ENCODE measurements at regions not wholly inside any gene's neighbourhood (a gene's known extent, or its start where the extent isn't known, plus 50 kb on each side); places are given as distances from the start of the nearest gene placed in this dataset.

GRCh38 chr4:137648531-137648930, 116.2 kb upstream of the PCDH18 start:
- no peak overlapping the region for H3K9ac ChIP-seq (ENCODE audit: low read depth in 2 of 2, low read length in 2 of 2)
- intact Hi-C loops (cut with DNase I), result no loop called here
- no peak for TF ChIP-seq CTCF (IDR thresholded peaks at IDR 0.05)
- H3K4me1 ChIP-seq, result no peaks in the 10 kb centered on the region
- no peak for DNase-seq
- no peak overlapping the region for H3K4me3 ChIP-seq
- no peaks in the 10 kb centered on the region for H3K27me3 ChIP-seq
- H3K9me3 ChIP-seq, result no peaks in the 10 kb centered on the region
- no peak overlapping the region for H3K27ac ChIP-seq
- H3K36me3 ChIP-seq, result no peaks in the 10 kb centered on the region

- intact Hi-C loops (cut with DNase I), result no loop called here
- H3K4me1 ChIP-seq, result no peaks in the 10 kb centered on the region
- no peaks in the 10 kb centered on the region for H3K36me3 ChIP-seq
- no peak for TF ChIP-seq CTCF (IDR thresholded peaks at IDR 0.05)
- H3K4me3 ChIP-seq, result no peak overlapping the region
- H3K27ac ChIP-seq, result no peak overlapping the region
- DNase-seq, result no peak
- no peaks in the 10 kb centered on the region for H3K27me3 ChIP-seq
- no peak overlapping the region for H3K9ac ChIP-seq (ENCODE audit: low read depth in 2 of 2, low read length in 2 of 2)
- no peaks in the 10 kb centered on the region for H3K9me3 ChIP-seq
Observed at GRCh38 chr4:137647375-137647774, 115.1 kb upstream of the PCDH18 start.

GRCh38 chr4:137644201-137644600, 111.9 kb upstream of the PCDH18 start:
- no peak overlapping the region for H3K9ac ChIP-seq (ENCODE audit: low read depth in 2 of 2, low read length in 2 of 2)
- no peak overlapping the region for H3K4me3 ChIP-seq
- no peak for TF ChIP-seq CTCF (IDR thresholded peaks at IDR 0.05)
- no peak overlapping the region for H3K27ac ChIP-seq
- no peaks in the 10 kb centered on the region for H3K36me3 ChIP-seq
- intact Hi-C loops (cut with DNase I), result no loop called here
- H3K4me1 ChIP-seq, result no peaks in the 10 kb centered on the region
- H3K9me3 ChIP-seq, result no peaks in the 10 kb centered on the region
- no peak for DNase-seq
- H3K27me3 ChIP-seq, result no peaks in the 10 kb centered on the region

- intact Hi-C loops (cut with DNase I), result no loop called here
- no peak for DNase-seq
- Histone ChIP-seq H3K4me3 (no peak overlapping the region), H3K9ac (ENCODE audit: low read depth in 2 of 2, low read length in 2 of 2) (no peak overlapping the region), H3K27ac (no peak overlapping the region), H3K27me3 (no peaks in the 10 kb centered on the region), H3K36me3 (no peaks in the 10 kb centered on the region), H3K9me3 (no peaks in the 10 kb centered on the region), H3K4me1 (no peaks in the 10 kb centered on the region)
- TF ChIP-seq CTCF (IDR thresholded peaks at IDR 0.05), result no peak
Observed at GRCh38 chr4:137641544-137641943, 109.2 kb upstream of the PCDH18 start.

GRCh38 chr4:137640838-137641158, 108.5 kb upstream of the PCDH18 start:
- Histone ChIP-seq H3K4me1 (no peaks in the 10 kb centered on the region), H3K36me3 (no peaks in the 10 kb centered on the region), H3K27ac (no peak overlapping the region), H3K4me3 (no peak overlapping the region), H3K9ac (ENCODE audit: low read depth in 2 of 2, low read length in 2 of 2) (no peak overlapping the region), H3K9me3 (no peaks in the 10 kb centered on the region), H3K27me3 (no peaks in the 10 kb centered on the region)
- intact Hi-C loops (cut with DNase I), result no loop called here
- TF ChIP-seq CTCF (IDR thresholded peaks at IDR 0.05), result no peak
- no peak for DNase-seq
